ENCODE measurements at regions not wholly inside any gene's neighbourhood (a gene's known extent, or its start where the extent isn't known, plus 50 kb on each side); places are given as distances from the start of the nearest gene placed in this dataset.
"Not testable (repeated sequence)": the region's sequence is repeated elsewhere in the genome, so short reads cannot be mapped to it uniquely, and the experiment has no call there.

- TF ChIP-seq CTCF, POLR2A (IDR thresholded peaks at IDR 0.05): not testable (repeated sequence)
Observed at GRCh38 chr11:19412070-19412469, 171.3 kb upstream of the E2F8 start.
